H1 (cell line): ENCODE measurements at regions not wholly inside any gene's neighbourhood (a gene's known extent, or its start where the extent isn't known, plus 50 kb on each side); places are given as distances from the start of the nearest gene placed in this dataset.
A peak's percentile ranks its signal among the peaks of the same experiment; 100 is the strongest.

ENCODE experiments used
- CTCF ChIA-PET: fragments of 300-600 bp; sonication (Branson Sonifier 250); formaldehyde crosslinking; loops from one replicate; lab custom pipeline; 2021; ENCODE audit not compliant: partially characterized antibody; lab: Charles Lee
- POLR2A ChIA-PET: fragments of 300-600 bp; sonication (Branson Sonifier 250); formaldehyde crosslinking; loops from one replicate; lab custom pipeline; 2021; ENCODE audit warnings: inconsistent platforms; ENCODE audit not compliant: partially characterized antibody; lab: Charles Lee
- DNase-seq, 2 experiments: peaks; one replicate each; pipeline versions ENCODE4 v3.0.0 to v3.0.0-alpha.2; 2010 to 2022; ENCODE audit warnings: low spot score in 2 of 2, low read depth in 1 of 2, mixed read lengths in 1 of 2
- FAIRE-seq: peaks from 2 replicates; lab custom pipeline; 2011; peaks lifted over from hg19 to GRCh38; lab: Jason Lieb, UNC
- H2AFZ ChIP-seq: 2 replicates; pipeline ENCODE4 v1.8.1; 2012; ENCODE audit warnings: low read length, inconsistent platforms
- H2AK5ac ChIP-seq: 2 replicates; pipeline ENCODE4 v1.6.1; 2013; ENCODE audit warnings: low read depth, low read length
- H2BK120ac ChIP-seq: replicated peaks from 2 replicates; pipeline ENCODE3; 2013; ENCODE audit warnings: low read depth, low read length, inconsistent platforms
- H2BK12ac ChIP-seq: 2 replicates; pipeline ENCODE4 v1.6.1; 2013; ENCODE audit warnings: low read depth, low read length
- H2BK15ac ChIP-seq: 2 replicates; pipeline ENCODE4 v1.6.1; 2013; ENCODE audit warnings: low read length
- H2BK20ac ChIP-seq: 2 replicates; pipeline ENCODE4 v1.6.1; 2013; ENCODE audit warnings: low read length
- H2BK5ac ChIP-seq: 2 replicates; pipeline ENCODE4 v1.6.1; 2013; ENCODE audit warnings: low read depth, low read length
- H3K14ac ChIP-seq: 2 replicates; pipeline ENCODE4 v1.6.1; 2013; ENCODE audit warnings: inconsistent platforms; ENCODE audit not compliant: insufficient read length
- H3K18ac ChIP-seq: 2 replicates; pipeline ENCODE4 v1.6.1; 2013; ENCODE audit warnings: low read length; ENCODE audit errors: extremely low read depth
- H3K23ac ChIP-seq: 2 replicates; pipeline ENCODE4 v1.6.1; 2013; ENCODE audit warnings: inconsistent platforms; ENCODE audit not compliant: insufficient read length
- H3K23me2 ChIP-seq: 2 replicates; pipeline ENCODE4 v1.6.1; 2013; ENCODE audit warnings: low read depth, low read length
- H3K27ac ChIP-seq: 2 replicates; pipeline ENCODE4 v1.6.1; 2011; ENCODE audit warnings: low read depth, low read length, inconsistent platforms
- H3K27me3 ChIP-seq, 4 experiments: replicated peaks in 1 of 4; 1 replicate in 1 of 4; 2 replicates in 3 of 4; pipeline versions ENCODE4 v1.6.1 to v1.8.1; 2011 to 2013; ENCODE audit warnings: low read length in 3 of 4, mild to moderate bottlenecking in 3 of 4, inconsistent platforms in 2 of 4, mixed read lengths in 2 of 4, moderate library complexity in 1 of 4; ENCODE audit not compliant: control insufficient read depth in 3 of 4, insufficient read depth in 3 of 4; ENCODE audit errors: extremely low read depth in 1 of 4
- H3K36me3 ChIP-seq, 4 experiments: 2 replicates each; pipeline versions ENCODE4 v1.6.1 to v1.8.1; 2011 to 2013; ENCODE audit warnings: mild to moderate bottlenecking in 4 of 4, low read length in 3 of 4, moderate library complexity in 2 of 4, control low read depth in 1 of 4, inconsistent platforms in 1 of 4; ENCODE audit not compliant: insufficient read depth in 4 of 4, control insufficient read depth in 2 of 4
- H3K4ac ChIP-seq: replicated peaks from 2 replicates; pipeline ENCODE3; 2013; ENCODE audit warnings: low read length, low read depth, mixed read lengths, inconsistent platforms; ENCODE audit not compliant: insufficient read length
- H3K4me1 ChIP-seq, 4 experiments: replicated peaks in 1 of 4; 1 replicate in 1 of 4; 2 replicates in 3 of 4; pipeline versions ENCODE4 v1.6.1 to v1.8.1; 2011 to 2013; ENCODE audit warnings: low read length in 3 of 4, inconsistent platforms in 2 of 4, mixed read lengths in 1 of 4; ENCODE audit not compliant: insufficient read depth in 4 of 4, control insufficient read depth in 3 of 4
- H3K4me2 ChIP-seq, 2 experiments: 2 replicates each; pipeline versions ENCODE4 v1.6.1 to v1.8.1; 2011 to 2013; ENCODE audit warnings: low read depth in 2 of 2, low read length in 2 of 2, control low read depth in 1 of 2, inconsistent platforms in 1 of 2, mild to moderate bottlenecking in 1 of 2; ENCODE audit not compliant: insufficient read depth in 1 of 2
- H3K4me3 ChIP-seq, 4 experiments: fragments of 200-600, 300-600 bp in 1 of 4; sonication (generic), shearing (Covaris generic), sonication (Bioruptor Twin) in 1 of 4; 2 replicates each; pipeline versions ENCODE4 v1.5.1 to v1.8.1; 2011 to 2016; ENCODE audit warnings: low read length in 4 of 4, low read depth in 3 of 4, control low read depth in 2 of 4, inconsistent platforms in 2 of 4, mild to moderate bottlenecking in 2 of 4, mixed read lengths in 1 of 4, moderate library complexity in 1 of 4; ENCODE audit not compliant: insufficient read depth in 2 of 4; ENCODE audit errors: extremely low read depth in 1 of 4
- H3K56ac ChIP-seq: replicated peaks from 2 replicates; pipeline ENCODE3; 2013; ENCODE audit warnings: low read depth, mild to moderate bottlenecking, mixed read lengths, low read length, inconsistent platforms; ENCODE audit not compliant: insufficient read length
- H3K79me1 ChIP-seq: 2 replicates; pipeline ENCODE4 v1.6.1; 2013; ENCODE audit warnings: low read depth, low read length, control low read depth
- H3K79me2 ChIP-seq, 2 experiments: 2 replicates each; pipeline versions ENCODE4 v1.6.1 to v1.8.1; 2012 to 2013; ENCODE audit warnings: low read length in 2 of 2, mild to moderate bottlenecking in 2 of 2, inconsistent platforms in 1 of 2; ENCODE audit not compliant: insufficient read depth in 2 of 2, control insufficient read depth in 1 of 2
- H3K9ac ChIP-seq, 4 experiments: replicated peaks in 1 of 4; 1 replicate in 1 of 4; 2 replicates in 3 of 4; pipeline versions ENCODE4 v1.6.1 to v1.8.1; 2011 to 2013; ENCODE audit warnings: low read depth in 3 of 4, low read length in 3 of 4, control low read depth in 2 of 4, mild to moderate bottlenecking in 2 of 4, moderate library complexity in 2 of 4, inconsistent platforms in 1 of 4; ENCODE audit errors: extremely low read depth in 1 of 4
- H3K9me3 ChIP-seq, 2 experiments: 2 replicates each; pipeline versions ENCODE4 v1.6.1 to v1.8.1; 2012 to 2013; ENCODE audit warnings: mild to moderate bottlenecking in 2 of 2, moderate library complexity in 2 of 2, control low read depth in 1 of 2, inconsistent platforms in 1 of 2, low read depth in 1 of 2, low read length in 1 of 2, mixed read lengths in 1 of 2; ENCODE audit not compliant: insufficient read depth in 2 of 2
- H4K20me1 ChIP-seq, 2 experiments: replicated peaks in 1 of 2; 2 replicates each; pipeline versions ENCODE3 to v1.8.1; 2011 to 2013; ENCODE audit warnings: inconsistent platforms in 2 of 2, low read length in 2 of 2, mild to moderate bottlenecking in 1 of 2; ENCODE audit not compliant: insufficient read depth in 2 of 2, control insufficient read depth in 1 of 2
- H4K5ac ChIP-seq: 2 replicates; pipeline ENCODE4 v1.6.1; 2013; ENCODE audit warnings: low read length, low read depth, mixed read lengths, inconsistent platforms; ENCODE audit not compliant: insufficient read length
- H4K8ac ChIP-seq: 2 replicates; pipeline ENCODE4 v1.8.0; 2013; ENCODE audit warnings: mild to moderate bottlenecking, moderate library complexity, low read length, inconsistent platforms; ENCODE audit not compliant: insufficient read depth; ENCODE audit errors: extremely low read depth
- H4K91ac ChIP-seq: replicated peaks from 2 replicates; pipeline ENCODE3; 2013; ENCODE audit warnings: low read length, mixed read lengths, inconsistent platforms; ENCODE audit not compliant: insufficient read length
- BRCA1 ChIP-seq: IDR thresholded peaks from 2 replicates; pipeline ENCODE4 v1.6.1; 2012; ENCODE audit warnings: low read depth, low read length, improper control_type of control experiment
- CTBP2 ChIP-seq: IDR thresholded peaks from 2 replicates; pipeline ENCODE4 v1.7.0; 2011; ENCODE audit warnings: borderline replicate concordance, mild to moderate bottlenecking, moderate library complexity, mixed read lengths, low read length; ENCODE audit not compliant: insufficient read depth, insufficient read length
- EP300 ChIP-seq, 2 experiments: IDR thresholded peaks; 1 replicate in 1 of 2; 2 replicates in 1 of 2; pipeline ENCODE4 v1.6.1; 2011 to 2012; ENCODE audit warnings: low read depth in 2 of 2, low read length in 2 of 2, mild to moderate bottlenecking in 2 of 2, borderline replicate concordance in 1 of 2, inconsistent platforms in 1 of 2, moderate library complexity in 1 of 2
- FOSL1 ChIP-seq: IDR thresholded peaks from 2 replicates; pipeline ENCODE4 v1.6.1; 2011; ENCODE audit warnings: mild to moderate bottlenecking, low read depth, low read length, moderate library complexity; ENCODE audit not compliant: insufficient read depth
- GTF2F1 ChIP-seq: IDR thresholded peaks from 2 replicates; pipeline ENCODE4 v1.6.1; 2012; ENCODE audit warnings: low read depth, low read length, improper control_type of control experiment, borderline replicate concordance
- JUN ChIP-seq: IDR thresholded peaks from 2 replicates; pipeline ENCODE4 v1.6.1; 2011; ENCODE audit warnings: low read depth, mild to moderate bottlenecking, improper control_type of control experiment, low read length
- MAFK ChIP-seq: IDR thresholded peaks from 2 replicates; pipeline ENCODE4 v1.6.1; 2012; ENCODE audit warnings: low read depth, mild to moderate bottlenecking, improper control_type of control experiment, low read length
- NANOG ChIP-seq: IDR thresholded peaks from 2 replicates; pipeline ENCODE4 v1.6.1; 2011; ENCODE audit warnings: low read length, low read depth, mild to moderate bottlenecking, inconsistent platforms; ENCODE audit not compliant: insufficient read depth, poor library complexity, severe bottlenecking
- SAP30 ChIP-seq: fragments of 300-600 bp; sonication (generic); IDR thresholded peaks from 2 replicates; pipeline ENCODE4 v1.7.1; 2012; ENCODE audit warnings: low read length, moderate library complexity, mild to moderate bottlenecking, inconsistent platforms; ENCODE audit not compliant: insufficient read depth, insufficient replicate concordance
- SIX5 ChIP-seq: IDR thresholded peaks from 2 replicates; pipeline ENCODE4 v1.6.1; 2011; ENCODE audit warnings: mild to moderate bottlenecking, low read depth, low read length
- SRF ChIP-seq: IDR thresholded peaks from 2 replicates; pipeline ENCODE4 v1.6.1; 2011; ENCODE audit warnings: mild to moderate bottlenecking, low read depth, low read length, moderate library complexity
- TAF7 ChIP-seq: optimal IDR thresholded peaks from 2 replicates; pipeline ENCODE3; 2011; ENCODE audit warnings: low read depth, mild to moderate bottlenecking, inconsistent platforms, low read length, moderate library complexity, borderline replicate concordance
- ZNF274 ChIP-seq: IDR thresholded peaks from 2 replicates; pipeline ENCODE4 v1.7.0; 2012; ENCODE audit warnings: low read length, borderline replicate concordance; ENCODE audit errors: extremely low read depth
- WGBS, 2 experiments: shearing (Covaris generic) in 1 of 2; methylation state at CpG; one replicate each; pipeline versions ENCODE4 v1.1.6 to v1.1.7; 2013 to 2015; ENCODE audit warnings: low lambda C conversion rate in 2 of 2, mixed read lengths in 2 of 2, inconsistent platforms in 1 of 2, low coverage in 1 of 2, missing lambda C conversion rate in 1 of 2; ENCODE audit not compliant: insufficient replicate concordance in 2 of 2, insufficient coverage in 1 of 2, insufficient read length in 1 of 2; ENCODE audit errors: extremely low coverage in 1 of 2, missing lambda C conversion rate in 1 of 2; 5-methylcytosine and 5-hydroxymethylcytosine counted together

GRCh38 chr18:45413180-45413836, 202.0 kb upstream of the SLC14A2 start:
- WGBS, 2 experiments = 96% methylated on average over 4 of the region's 4 CpGs; no CpG with 5 or more reads in 1 of the 2 experiments
- H3K9ac ChIP-seq = no peak overlapping the region
- POLR2A ChIA-PET = no interaction called here
- no peak overlapping the region for H3K4me2 ChIP-seq
- H4K20me1 ChIP-seq = no peaks in the 10 kb centered on the region
- H4K5ac ChIP-seq = no peak overlapping the region
- H4K91ac ChIP-seq = no peak overlapping the region
- CTCF ChIA-PET = no interaction called here
- H3K9me3 ChIP-seq = peaks cover 0 to 2% of the 10 kb centered on the region in 2 experiments; a peak in 1 of 4 replicates
- no peak overlapping the region for H3K18ac ChIP-seq
- no peaks in the 10 kb centered on the region for H3K79me1 ChIP-seq
- peaks cover 0 to 1% (median 0%) of the 10 kb centered on the region in 4 experiments; a peak in 1 of 7 replicates for H3K27me3 ChIP-seq
- H3K27ac ChIP-seq = no peak overlapping the region
- peaks cover 2 to 8% (median 5%) of the 10 kb centered on the region in 4 experiments; a peak in 4 of 7 replicates for H3K4me1 ChIP-seq
- no peak overlapping the region for H3K14ac ChIP-seq
- H3K23me2 ChIP-seq = no peaks in the 10 kb centered on the region
- no peak overlapping the region for H2AK5ac ChIP-seq
- H3K4ac ChIP-seq = no peak overlapping the region
- no peak overlapping the region for H2BK120ac ChIP-seq
- H3K36me3 ChIP-seq = no peaks in the 10 kb centered on the region
- FAIRE-seq (no peak), DNase-seq (no peak)
- no peak overlapping the region for H2BK5ac ChIP-seq
- H2AFZ ChIP-seq = peak overlapping the region; percentile 51; the same call in 1 of the 2 replicates
- H3K23ac ChIP-seq = no peak overlapping the region
- H2BK12ac ChIP-seq = no peak overlapping the region
- H3K56ac ChIP-seq = no peak overlapping the region
- H2BK15ac ChIP-seq = no peak overlapping the region
- H3K4me3 ChIP-seq = no peak overlapping the region
- H4K8ac ChIP-seq = no peak overlapping the region
- H2BK20ac ChIP-seq = no peak overlapping the region
- no peaks in the 10 kb centered on the region for H3K79me2 ChIP-seq
- TF ChIP-seq EP300 (IDR thresholded peaks at IDR 0.05; ENCODE audit: borderline replicate concordance in 1 of 2, low read depth in 2 of 2, low read length in 2 of 2) (no peak), BRCA1 (no peak), SRF (no peak), GTF2F1 (no peak), SAP30 (no peak), CTBP2 (no peak), SIX5 (no peak), JUN (no peak), TAF7 (no peak), MAFK (no peak), ZNF274 (no peak), NANOG (no peak), FOSL1 (no peak)
